ENCODE measurements at regions not wholly inside any gene's neighbourhood (a gene's known extent, or its start where the extent isn't known, plus 50 kb on each side); places are given as distances from the start of the nearest gene placed in this dataset.

DNA sequence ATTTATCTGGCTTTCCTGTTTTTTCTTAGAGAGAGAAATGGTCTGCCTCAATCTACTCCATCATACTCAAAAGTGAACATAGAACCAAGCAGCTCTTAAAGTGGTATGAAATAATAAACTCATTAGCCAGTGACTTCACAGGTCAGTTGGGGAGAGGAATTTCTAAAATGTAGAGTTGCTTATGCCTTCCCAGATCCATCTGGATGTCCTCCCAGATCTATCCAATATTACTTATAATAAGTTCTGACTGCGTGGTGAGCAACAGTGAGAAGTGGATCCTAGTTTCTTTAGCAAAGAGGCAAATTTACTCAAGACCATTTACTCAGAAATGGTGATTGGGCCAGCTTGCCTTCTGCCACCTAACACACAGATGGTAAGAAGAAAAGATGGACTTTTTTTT lies 748.0 kb downstream of the PCDH18 start:
- no peak for TF ChIP-seq EZH2 (IDR thresholded peaks at IDR 0.05; ENCODE audit: borderline replicate concordance, low read depth, low read length, poor library complexity, severe bottlenecking)
- TF ChIP-seq, protein P1, sequence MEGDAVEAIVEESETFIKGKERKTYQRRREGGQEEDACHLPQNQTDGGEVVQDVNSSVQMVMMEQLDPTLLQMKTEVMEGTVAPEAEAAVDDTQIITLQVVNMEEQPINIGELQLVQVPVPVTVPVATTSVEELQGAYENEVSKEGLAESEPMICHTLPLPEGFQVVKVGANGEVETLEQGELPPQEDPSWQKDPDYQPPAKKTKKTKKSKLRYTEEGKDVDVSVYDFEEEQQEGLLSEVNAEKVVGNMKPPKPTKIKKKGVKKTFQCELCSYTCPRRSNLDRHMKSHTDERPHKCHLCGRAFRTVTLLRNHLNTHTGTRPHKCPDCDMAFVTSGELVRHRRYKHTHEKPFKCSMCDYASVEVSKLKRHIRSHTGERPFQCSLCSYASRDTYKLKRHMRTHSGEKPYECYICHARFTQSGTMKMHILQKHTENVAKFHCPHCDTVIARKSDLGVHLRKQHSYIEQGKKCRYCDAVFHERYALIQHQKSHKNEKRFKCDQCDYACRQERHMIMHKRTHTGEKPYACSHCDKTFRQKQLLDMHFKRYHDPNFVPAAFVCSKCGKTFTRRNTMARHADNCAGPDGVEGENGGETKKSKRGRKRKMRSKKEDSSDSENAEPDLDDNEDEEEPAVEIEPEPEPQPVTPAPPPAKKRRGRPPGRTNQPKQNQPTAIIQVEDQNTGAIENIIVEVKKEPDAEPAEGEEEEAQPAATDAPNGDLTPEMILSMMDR (conservative IDR thresholded peaks at IDR 0.05; ENCODE audit: low read depth, low read length), result no peak

Measured in A673 (cell line).